Esophagus muscularis mucosa (tissue), 4 donors: ENCODE measurements at regions not wholly inside any gene's neighbourhood (a gene's known extent, or its start where the extent isn't known, plus 50 kb on each side); places are given as distances from the start of the nearest gene placed in this dataset.

ENCODE experiments used
- DNase-seq: peaks from one replicate; pipeline ENCODE4 v3.0.0-alpha.2; 2017; ENCODE audit errors: extremely low spot score
- H3K27ac ChIP-seq, 4 donors: fragments of 200-600 bp; sonication (generic); replicated peaks in 1 of 4; 1 replicate in 3 of 4; 2 replicates in 1 of 4; pipeline ENCODE4 v1.5.1; 2016 to 2019; ENCODE audit warnings: mild to moderate bottlenecking in 1 of 4
- H3K27me3 ChIP-seq, 4 donors: fragments of 200-600 bp; sonication (generic); one replicate each; pipeline versions ENCODE4 v1.5.1 to v1.6.0; 2016 to 2019
- H3K36me3 ChIP-seq, 4 donors: fragments of 200-600 bp; sonication (generic); one replicate each; pipeline ENCODE4 v1.5.1; 2016 to 2019
- H3K4me1 ChIP-seq, 4 donors: fragments of 200-600 bp; sonication (generic); one replicate each; pipeline ENCODE4 v1.5.1; 2016 to 2019
- H3K4me3 ChIP-seq, 4 donors: fragments of 200-600 bp; sonication (generic); 1 replicate in 2 of 4; 2 replicates in 2 of 4; pipeline ENCODE4 v1.5.1; 2016 to 2019; ENCODE audit warnings: mild to moderate bottlenecking in 4 of 4, moderate library complexity in 1 of 4
- H3K9me3 ChIP-seq, 4 donors: fragments of 200-600 bp; sonication (generic); 1 replicate in 3 of 4; 2 replicates in 1 of 4; pipeline ENCODE4 v1.5.1; 2016 to 2019
- CTCF ChIP-seq, 3 experiments: fragments of 200-600 bp in 2 of 3; fragments of 450-650 bp in 1 of 3; sonication (generic) in 2 of 3; IDR thresholded peaks; one replicate each; pipeline ENCODE4 v1.5.1; 2017 to 2019; ENCODE audit warnings: antibody characterized with exemption in 3 of 3, mild to moderate bottlenecking in 2 of 3, moderate library complexity in 1 of 3
- EP300 ChIP-seq: sonication (generic); formaldehyde crosslinking; IDR thresholded peaks from one replicate; pipeline ENCODE4 v1.6.1; 2017; ENCODE audit warnings: antibody characterized with exemption
- POLR2A ChIP-seq: fragments of 450-650 bp; IDR thresholded peaks from one replicate; pipeline ENCODE4 v1.6.1; 2017; ENCODE audit warnings: antibody characterized with exemption, moderate library complexity, mild to moderate bottlenecking, low read depth
- POLR2AphosphoS5 ChIP-seq, 2 donors: sonication (generic); formaldehyde crosslinking; IDR thresholded peaks; one replicate each; pipeline ENCODE4 v1.6.1; 2017; ENCODE audit warnings: antibody characterized with exemption in 2 of 2
- WGBS: methylation state at CpG from one replicate; pipeline ENCODE4 v1.1.5; 2018; 5-methylcytosine and 5-hydroxymethylcytosine counted together
- intact Hi-C: fragments of 100-400 bp; cut with DNase I; formaldehyde crosslinking; loops from one replicate; pipeline ENCODE4 v1.15.1; 2023

DNA sequence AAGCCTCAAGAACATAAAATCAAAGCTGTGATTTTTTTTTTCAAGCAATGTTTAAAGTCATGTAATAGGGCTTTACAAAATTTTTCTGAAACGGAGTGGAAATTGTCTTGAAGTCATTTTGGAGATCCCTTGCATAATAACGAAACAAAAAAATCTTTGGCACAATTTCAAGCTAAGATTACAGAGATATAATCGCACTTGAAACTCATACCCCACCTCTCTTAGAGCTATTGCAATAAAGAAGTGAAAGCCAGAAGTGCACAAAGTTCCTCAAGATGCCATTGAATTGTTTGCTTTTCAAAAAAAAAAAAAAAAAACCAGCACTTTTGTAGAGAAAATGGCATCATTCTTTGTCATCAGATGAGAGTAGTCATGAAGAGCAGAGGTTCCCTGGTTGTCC lies 152.3 kb downstream of the PAX3 start:
- no peak for TF ChIP-seq POLR2A
- no peak for TF ChIP-seq CTCF (IDR thresholded peaks at IDR 0.05)
- TF ChIP-seq EP300: no peak
- TF ChIP-seq POLR2AphosphoS5 (IDR thresholded peaks at IDR 0.05): no peak
- no peaks in the 10 kb centered on the region for H3K9me3 ChIP-seq
- DNase-seq: no peak
- H3K4me3 ChIP-seq: no peak overlapping the region
- H3K4me1 ChIP-seq: no peaks in the 10 kb centered on the region
- WGBS: 74% methylated on average over 3 of the region's 3 CpGs
- intact Hi-C loops: no loop called here
- no peak overlapping the region for H3K27ac ChIP-seq
- H3K36me3 ChIP-seq: no peaks in the 10 kb centered on the region
- no peaks in the 10 kb centered on the region for H3K27me3 ChIP-seq

DNA sequence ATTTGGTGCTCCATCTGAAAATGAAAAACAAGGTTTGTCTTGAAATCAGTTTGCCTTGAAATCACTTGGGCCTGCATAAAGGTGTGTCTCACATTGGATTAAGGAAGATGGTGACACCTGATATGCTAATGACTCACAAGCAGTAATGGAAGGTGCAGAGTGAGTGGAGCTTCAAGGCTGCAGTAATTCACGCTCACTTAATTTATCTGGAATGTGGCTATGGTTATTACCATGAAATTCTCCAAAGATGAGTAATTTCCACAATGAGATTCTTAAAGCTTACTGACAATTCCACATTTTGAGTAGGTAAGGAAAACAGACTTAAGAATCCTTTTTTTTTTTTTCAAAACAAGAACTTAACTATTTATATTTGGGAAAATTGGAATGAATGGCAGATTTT lies 156.8 kb downstream of the PAX3 start:
- no peak for DNase-seq
- intact Hi-C loops: no loop called here
- Histone ChIP-seq H3K27me3 (no peaks in the 10 kb centered on the region), H3K4me1 (no peaks in the 10 kb centered on the region), H3K4me3 (no peak overlapping the region), H3K9me3 (peaks cover 0 to 5% (median 2%) of the 10 kb centered on the region in 4 donors), H3K36me3 (no peaks in the 10 kb centered on the region), H3K27ac (no peak overlapping the region)
- 84% methylated on average over 1 of the region's 1 CpG for WGBS
- TF ChIP-seq CTCF (IDR thresholded peaks at IDR 0.05) (no peak), POLR2AphosphoS5 (IDR thresholded peaks at IDR 0.05) (no peak), EP300 (no peak), POLR2A (no peak)

DNA sequence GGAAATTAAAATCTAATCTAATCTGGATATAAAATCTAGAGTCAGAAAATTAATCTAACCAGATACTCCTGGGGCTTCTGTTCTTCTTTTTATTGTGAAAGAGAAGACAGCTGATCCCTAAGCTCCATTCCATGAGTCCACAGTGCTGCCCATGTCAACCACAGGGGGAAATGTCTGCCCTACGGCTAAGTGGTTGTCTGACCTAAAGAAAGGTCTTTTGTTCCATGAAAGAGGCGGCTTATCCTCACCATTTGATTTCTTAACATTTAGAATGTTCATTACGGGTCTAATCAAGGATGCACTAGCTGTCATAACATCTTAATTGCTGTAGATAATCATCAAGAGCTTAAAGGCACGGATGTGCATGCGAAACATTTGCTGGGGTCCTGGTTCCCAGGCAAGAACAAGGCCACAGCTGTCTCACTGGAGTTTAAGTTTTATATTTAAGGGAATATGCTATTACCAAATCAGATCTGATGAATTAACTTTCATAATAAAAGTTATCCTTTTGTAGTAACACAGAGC lies 162.6 kb downstream of the PAX3 start:
- Histone ChIP-seq H3K27ac (no peak overlapping the region), H3K4me1 (no peaks in the 10 kb centered on the region), H3K36me3 (no peaks in the 10 kb centered on the region), H3K9me3 (peaks cover 0 to 7% (median 2%) of the 10 kb centered on the region in 4 donors), H3K27me3 (no peaks in the 10 kb centered on the region), H3K4me3 (no peak overlapping the region)
- intact Hi-C loops: no loop called here
- no peak for DNase-seq
- 69% methylated on average over 5 of the region's 5 CpGs for WGBS
- TF ChIP-seq CTCF (IDR thresholded peaks at IDR 0.05) (no peak), POLR2A (no peak), EP300 (no peak), POLR2AphosphoS5 (IDR thresholded peaks at IDR 0.05) (no peak)

GRCh38 chr2:222134654-222135053 lies 164.1 kb downstream of the PAX3 start:
- Histone ChIP-seq H3K4me3 (no peak overlapping the region), H3K27ac (no peak overlapping the region), H3K27me3 (no peaks in the 10 kb centered on the region), H3K36me3 (no peaks in the 10 kb centered on the region), H3K9me3 (peaks cover 0 to 7% (median 2%) of the 10 kb centered on the region in 4 donors), H3K4me1 (no peaks in the 10 kb centered on the region)
- intact Hi-C loops: no loop called here
- DNase-seq: no peak
- 89% methylated on average over 1 of the region's 1 CpG for WGBS
- TF ChIP-seq POLR2A (no peak), POLR2AphosphoS5 (IDR thresholded peaks at IDR 0.05) (no peak)

GRCh38 chr2:222133897-222134296 lies 164.9 kb downstream of the PAX3 start:
- DNase-seq: no peak
- H3K36me3 ChIP-seq: no peaks in the 10 kb centered on the region
- TF ChIP-seq EP300 (no peak), POLR2A (no peak), CTCF (IDR thresholded peaks at IDR 0.05) (no peak), POLR2AphosphoS5 (IDR thresholded peaks at IDR 0.05) (no peak)
- no peak overlapping the region for H3K27ac ChIP-seq
- 86% methylated on average over 7 of the region's 7 CpGs for WGBS
- H3K4me1 ChIP-seq: no peaks in the 10 kb centered on the region
- no peak overlapping the region for H3K4me3 ChIP-seq
- peaks cover 0 to 7% (median 2%) of the 10 kb centered on the region in 4 donors for H3K9me3 ChIP-seq
- no peaks in the 10 kb centered on the region for H3K27me3 ChIP-seq
- intact Hi-C loops: no loop called here
